NOMO-1 treated with DMSO at 0.1 percent for 48 hours (cell line): ENCODE measurements at regions not wholly inside any gene's neighbourhood (a gene's known extent, or its start where the extent isn't known, plus 50 kb on each side); places are given as distances from the start of the nearest gene placed in this dataset.
A peak's percentile ranks its signal among the peaks of the same experiment; 100 is the strongest.
"Not testable (repeated sequence)": the region's sequence is repeated elsewhere in the genome, so short reads cannot be mapped to it uniquely, and the experiment has no call there.

Experiments used
- DNase-seq: peaks from one replicate; lab custom pipeline; 2025; ENCODE audit not compliant: unreplicated experiment; lab: John Stamatoyannopoulos, UW

GRCh38 chr1:221241157-221241556 lies 361.9 kb downstream of the HLX start:
- peak; percentile 64 for DNase-seq

DNA sequence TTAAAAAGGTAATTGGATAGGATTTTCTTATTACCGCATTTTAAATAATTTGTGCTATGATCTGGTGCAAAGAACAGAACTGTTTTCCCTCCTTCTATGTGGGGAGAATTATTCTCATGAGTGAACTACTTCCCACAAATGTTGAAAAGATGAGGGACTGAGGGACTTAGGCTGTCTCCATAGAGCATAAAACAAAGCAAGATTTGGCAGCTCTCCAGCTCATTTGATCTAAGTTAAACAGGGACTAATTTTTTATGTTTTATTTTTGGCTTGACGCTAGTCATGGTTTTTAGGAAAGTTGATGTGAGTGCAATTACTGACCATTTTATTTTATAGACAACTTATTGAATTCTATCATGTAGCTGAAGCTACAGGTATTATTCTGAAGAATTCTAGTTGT lies 362.3 kb downstream of the HLX start:
- no peak for DNase-seq

DNA sequence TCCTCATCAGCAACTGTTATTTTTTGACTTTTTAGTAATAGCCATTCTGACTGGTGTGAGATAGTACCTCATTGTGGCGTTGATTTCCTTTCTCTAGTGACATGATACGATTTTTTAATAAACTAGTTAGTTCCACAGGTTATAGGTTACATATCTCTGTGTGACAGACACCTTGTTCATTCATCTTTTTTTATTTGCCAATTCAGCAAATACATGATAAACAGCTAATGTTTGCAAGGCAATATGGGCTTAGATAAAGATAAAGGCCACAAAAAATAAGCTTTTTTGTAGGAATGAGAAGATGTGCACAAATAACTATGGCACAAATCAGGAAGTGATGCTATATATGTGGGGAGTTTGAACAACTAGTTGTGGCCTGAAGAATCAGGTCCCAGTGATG lies 366.8 kb downstream of the HLX start:
- no peak for DNase-seq

DNA sequence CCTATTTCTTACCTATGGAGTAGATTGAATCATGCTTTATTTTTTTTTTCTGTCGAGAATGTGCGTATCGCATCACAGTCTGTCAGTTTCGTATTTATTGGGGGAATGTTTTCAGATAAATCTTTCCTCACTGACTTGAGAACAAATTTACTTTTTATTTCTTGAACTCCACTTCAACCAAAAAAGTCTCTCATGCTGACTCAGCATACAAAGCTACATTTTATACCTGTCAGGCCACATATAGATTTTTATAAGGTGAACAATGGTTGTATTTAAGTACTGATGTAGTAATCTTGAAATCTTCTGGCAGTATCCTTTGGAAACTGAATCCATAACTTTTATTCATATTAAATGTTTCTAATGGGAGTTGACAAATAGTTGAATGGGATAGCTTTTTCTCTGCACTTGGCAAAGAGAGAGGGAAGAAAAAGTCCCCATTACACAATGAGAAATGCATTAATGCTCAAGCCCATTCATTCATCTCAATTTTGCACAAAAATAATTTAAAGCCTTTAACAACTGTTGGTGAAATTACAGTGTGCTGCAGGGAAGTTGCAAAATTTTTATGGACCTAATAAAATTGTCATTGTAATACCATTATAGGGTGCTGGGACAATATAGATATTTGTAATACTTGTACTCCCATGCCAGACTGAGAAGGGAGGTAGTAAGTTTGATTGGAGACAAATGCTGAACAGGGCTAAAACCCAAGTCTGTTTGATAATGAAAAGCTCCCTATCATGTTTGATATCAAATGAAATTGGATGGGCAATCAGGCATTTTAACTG lies 367.6 kb downstream of the HLX start:
- no peak for DNase-seq

- DNase-seq: no peak
These were observed 372.3 kb downstream of the HLX start for GRCh38 chr1:221251580-221251979.

GRCh38 chr1:221254813-221255212 lies 375.6 kb downstream of the HLX start:
- no peak for DNase-seq

DNA sequence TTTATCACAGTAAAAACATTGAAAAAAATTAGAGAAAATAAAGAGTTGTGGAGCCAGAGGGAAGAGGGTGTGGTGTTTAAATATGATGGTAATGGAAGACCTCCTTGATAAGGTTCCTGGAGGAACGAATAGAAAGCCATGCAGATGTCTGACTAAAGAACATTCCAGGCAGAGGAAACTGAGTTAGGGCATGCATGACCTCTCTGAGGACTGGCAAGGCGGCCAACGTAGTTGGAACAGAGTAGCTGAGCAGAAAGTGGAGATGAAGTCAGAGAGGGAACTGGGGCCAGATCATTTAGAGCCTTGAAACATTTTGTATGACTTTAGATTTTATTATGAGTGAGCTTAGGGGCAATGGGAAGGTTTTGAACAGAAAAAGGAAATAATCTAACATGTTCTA lies 377.5 kb downstream of the HLX start:
- DNase-seq: no peak

GRCh38 chr1:221257548-221257947 lies 378.3 kb downstream of the HLX start:
- not testable (repeated sequence) for DNase-seq

DNA sequence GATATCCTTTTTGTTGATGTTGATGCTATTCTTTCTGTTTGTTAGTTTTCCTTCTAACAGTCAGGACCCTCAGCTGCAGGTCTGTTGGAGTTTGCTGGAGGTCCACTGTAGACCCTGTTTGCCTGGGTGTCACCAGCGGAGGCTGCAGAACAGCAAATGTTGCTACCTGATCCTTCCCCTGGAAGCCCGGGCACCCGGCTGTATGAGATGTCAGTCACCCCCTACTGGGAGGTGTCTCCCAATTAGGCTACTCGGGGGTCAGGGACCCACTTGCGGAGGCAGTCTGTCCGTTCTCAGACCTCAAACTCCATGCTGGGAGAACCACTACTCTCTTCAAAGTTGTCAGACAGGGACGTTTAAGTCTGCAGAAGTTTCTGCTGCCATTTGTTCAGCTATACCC lies 383.4 kb downstream of the HLX start:
- DNase-seq: not testable (repeated sequence)

DNA sequence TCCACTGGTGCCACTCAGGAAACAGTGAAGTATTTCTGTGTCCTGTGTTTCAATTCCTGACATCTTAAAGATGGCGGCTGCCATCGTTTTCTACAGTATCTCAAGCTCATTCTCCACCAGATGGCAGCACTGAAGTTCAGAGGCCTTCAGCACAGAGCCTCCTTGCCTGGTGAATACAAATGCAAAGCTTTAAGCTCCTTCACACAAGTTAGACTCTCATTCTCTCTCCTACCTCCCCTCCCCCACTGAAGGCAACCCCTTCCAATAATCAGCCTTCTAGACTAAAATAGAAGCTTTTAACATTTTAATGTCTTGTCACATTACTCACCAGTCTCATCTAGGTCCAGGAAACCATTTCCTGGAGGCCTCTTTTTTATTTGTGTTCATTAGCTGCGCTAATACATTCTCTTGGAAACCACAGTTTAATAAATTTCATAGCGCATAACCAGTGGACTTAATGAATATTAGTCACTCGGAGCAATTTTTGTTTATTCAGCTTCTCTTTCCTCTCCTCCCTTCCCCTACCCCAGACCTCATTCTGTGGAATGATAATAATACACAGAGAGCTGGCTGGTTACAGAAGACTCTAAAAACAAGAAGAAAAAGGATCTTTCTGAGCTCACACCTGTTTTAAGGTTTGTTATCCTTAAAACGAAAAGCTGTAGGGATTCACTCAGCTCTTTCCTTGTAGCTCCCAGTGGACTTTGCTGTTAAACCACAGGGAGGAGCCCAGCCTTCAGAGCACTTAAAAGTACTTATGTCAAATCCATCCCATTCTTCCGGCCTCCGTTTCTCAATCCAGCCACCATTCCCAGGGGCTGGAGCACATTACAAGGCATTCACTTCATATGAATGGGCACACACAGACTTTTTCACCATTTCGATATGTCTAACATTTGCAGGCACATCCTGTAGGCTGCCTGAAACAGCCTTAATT lies 384.9 kb downstream of the HLX start:
- peak; percentile 40 for DNase-seq

DNA sequence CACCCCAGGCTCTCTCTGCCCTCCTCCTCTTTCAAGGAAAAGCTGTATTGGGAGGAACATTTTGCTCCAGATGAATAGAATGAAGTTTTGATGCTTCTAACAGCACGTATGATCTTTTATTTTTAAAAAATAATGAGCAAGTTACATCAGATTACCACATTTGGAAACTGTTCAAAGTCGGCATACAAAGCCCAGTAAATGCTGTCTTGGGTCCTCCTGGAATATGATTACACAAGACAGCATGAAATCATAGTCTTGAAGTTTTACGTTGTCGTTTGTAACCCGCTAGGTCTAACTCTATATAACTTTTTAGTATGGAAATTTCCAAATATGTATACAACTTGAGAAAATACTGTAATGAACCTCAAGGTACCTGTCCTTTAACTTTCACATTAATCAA lies 385.6 kb downstream of the HLX start:
- DNase-seq: no peak

- no peak for DNase-seq
These were observed 389.1 kb downstream of the HLX start for GRCh38 chr1:221268295-221268694.

DNA sequence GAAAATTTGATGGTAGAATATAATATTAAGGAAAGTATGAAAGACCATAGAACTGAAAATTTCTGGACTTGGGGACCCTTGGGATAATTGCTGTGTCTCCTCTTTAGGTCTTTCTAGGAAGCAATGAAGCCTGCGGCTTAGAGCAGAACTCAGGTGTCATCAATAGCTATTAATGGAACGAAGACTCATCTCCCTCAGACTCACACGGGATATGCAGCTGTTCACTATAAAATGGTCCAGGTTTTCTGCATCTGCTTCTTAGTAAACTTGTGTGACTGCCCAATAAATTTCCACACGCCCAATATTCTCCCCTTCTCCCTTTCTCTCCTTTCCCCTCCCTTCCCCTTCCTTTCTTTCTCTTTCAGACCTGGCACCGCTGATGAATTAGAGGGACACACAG lies 392.5 kb downstream of the HLX start:
- DNase-seq: no peak

- no peak for DNase-seq
These were observed 393.7 kb downstream of the HLX start for GRCh38 chr1:221272940-221273339.

GRCh38 chr1:221274373-221274772 lies 395.1 kb downstream of the HLX start:
- DNase-seq: no peak

DNA sequence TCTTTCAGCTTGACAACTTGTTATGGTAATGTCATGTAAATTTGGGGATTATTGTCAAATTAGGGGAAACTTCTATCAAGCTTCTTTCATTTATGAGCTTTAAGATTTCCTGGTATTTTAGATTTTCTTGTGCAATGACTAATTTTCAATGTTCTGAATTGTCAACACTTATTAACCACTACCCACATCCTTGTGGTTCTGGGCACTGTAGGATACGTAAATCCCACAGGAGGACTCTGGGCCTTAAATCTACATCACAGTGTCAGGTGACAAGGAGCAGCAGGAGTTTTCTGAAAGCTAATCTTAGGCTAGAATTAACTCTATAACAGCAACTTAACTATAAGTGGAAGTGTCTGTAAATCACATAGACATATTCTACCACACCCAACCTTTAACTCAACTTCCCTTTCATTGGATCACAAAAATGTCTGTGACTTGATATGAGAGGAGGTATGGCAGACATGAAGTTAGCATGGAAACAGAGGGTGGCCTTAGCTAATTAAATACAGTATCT lies 397.7 kb downstream of the HLX start:
- DNase-seq: peak; percentile 67

GRCh38 chr1:221279146-221279545 lies 399.9 kb downstream of the HLX start:
- DNase-seq: no peak

DNA sequence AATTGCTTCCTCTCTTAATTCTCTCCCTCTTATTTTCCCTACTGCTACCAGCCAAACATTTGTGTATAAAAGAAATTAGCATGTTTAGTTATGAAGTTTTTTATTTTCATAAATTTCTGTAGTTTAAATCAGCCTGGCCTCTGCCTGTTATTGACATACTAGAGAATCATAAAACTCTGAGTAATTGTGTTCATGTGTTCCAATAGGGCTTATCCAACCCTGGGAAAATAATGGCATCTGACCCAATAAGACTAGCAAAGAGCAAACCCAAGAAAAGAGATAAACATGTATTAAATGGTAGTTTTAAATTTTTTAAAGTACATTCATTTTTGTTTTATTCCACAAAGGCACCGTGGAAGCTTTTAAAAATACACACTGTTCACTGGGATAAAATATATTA lies 404.3 kb downstream of the HLX start:
- DNase-seq: no peak

- no peak for DNase-seq
These were observed 404.8 kb downstream of the HLX start for GRCh38 chr1:221284028-221284427.

- DNase-seq: not testable (repeated sequence)
These were observed 405.7 kb downstream of the HLX start for GRCh38 chr1:221284991-221285390.

DNA sequence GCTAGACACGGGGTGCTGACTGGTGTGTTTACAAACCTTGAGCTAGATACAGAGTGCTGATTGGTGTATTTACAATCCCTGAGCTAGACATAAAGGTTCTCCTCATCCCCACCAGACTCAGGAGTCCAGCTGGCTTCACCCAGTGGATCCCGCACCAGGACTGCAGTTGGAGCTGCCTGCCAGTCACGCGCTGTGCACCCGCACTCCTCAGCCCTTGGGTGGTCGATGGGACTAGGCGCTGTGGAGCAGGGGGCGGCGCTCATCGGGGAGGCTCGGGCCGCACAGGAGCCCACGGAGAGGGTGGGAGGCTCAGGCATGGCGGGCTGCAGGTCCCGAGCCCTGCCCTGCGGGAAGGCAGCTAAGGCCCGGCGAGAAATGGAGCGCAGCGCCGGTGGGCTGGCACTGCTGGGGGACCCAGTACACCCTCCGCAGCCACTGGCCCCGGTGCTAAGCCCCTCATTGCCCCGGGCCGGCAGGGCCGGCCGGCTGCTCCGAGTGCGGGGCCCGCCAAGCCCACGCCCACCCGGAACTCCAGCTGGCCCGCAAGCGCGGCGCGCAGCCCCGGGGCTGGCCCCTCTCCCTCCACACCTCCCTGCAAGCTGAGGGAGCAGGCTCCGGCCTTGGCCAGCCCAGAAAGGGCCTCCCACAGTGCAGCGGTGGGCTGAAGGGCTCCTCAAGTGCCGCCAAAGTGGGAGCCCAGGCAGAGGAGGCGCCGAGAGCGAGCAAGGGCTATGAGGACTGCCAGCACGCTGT lies 406.4 kb downstream of the HLX start:
- not testable (repeated sequence) for DNase-seq
